ENCODE measurements at regions not wholly inside any gene's neighbourhood (a gene's known extent, or its start where the extent isn't known, plus 50 kb on each side); places are given as distances from the start of the nearest gene placed in this dataset.

DNA sequence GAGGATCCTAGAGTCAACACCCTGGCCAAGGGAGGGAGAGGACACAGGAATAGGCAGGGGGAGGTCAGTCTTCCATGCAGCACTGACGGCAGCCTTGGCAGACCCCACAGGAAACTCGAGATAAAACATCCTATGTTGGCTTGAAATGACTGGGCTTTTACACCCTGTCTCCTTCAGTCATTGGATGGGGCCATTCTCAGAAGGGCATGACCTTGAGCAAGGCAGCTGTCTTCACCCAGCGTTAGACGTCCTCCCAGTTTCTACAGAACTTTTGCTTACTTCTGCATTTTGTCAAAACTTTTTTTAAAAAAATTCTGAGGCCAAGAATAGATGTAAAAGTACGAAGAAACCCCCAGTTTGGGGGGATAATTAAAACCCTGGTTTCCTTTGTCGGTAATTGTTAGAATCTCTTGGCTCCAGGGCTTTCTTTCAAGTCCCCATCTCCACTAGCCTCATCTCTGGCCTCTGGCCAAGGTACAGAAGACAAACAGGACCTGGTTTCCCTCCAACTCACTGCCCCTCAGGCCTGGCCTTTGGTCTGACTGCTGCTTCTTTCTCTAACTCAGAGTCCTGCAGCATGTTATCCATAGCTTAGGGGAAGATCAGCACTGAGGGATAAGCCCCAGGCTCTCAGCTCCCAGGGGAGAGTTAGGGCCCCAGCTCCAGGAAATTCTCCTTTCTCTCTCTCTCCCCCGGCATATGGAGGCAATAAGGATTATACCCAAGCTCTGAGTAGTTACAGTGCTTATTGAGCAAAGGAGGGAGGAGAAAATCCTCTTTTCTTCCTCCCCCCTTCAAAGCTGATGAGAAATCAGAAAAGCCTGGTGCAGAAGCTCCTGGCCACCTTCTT lies 51.6 kb upstream of the KCND3 start:
- WGBS, result 49% methylated on average over 7 of the region's 7 CpGs
- no peaks in the 10 kb centered on the region for H3K27me3 ChIP-seq
- no peaks in the 10 kb centered on the region for H3K9me3 ChIP-seq
- H3K36me3 ChIP-seq, result no peaks in the 10 kb centered on the region
- TF ChIP-seq POLR2A (IDR thresholded peaks at IDR 0.05), result no peak
- TF ChIP-seq, protein P1, sequence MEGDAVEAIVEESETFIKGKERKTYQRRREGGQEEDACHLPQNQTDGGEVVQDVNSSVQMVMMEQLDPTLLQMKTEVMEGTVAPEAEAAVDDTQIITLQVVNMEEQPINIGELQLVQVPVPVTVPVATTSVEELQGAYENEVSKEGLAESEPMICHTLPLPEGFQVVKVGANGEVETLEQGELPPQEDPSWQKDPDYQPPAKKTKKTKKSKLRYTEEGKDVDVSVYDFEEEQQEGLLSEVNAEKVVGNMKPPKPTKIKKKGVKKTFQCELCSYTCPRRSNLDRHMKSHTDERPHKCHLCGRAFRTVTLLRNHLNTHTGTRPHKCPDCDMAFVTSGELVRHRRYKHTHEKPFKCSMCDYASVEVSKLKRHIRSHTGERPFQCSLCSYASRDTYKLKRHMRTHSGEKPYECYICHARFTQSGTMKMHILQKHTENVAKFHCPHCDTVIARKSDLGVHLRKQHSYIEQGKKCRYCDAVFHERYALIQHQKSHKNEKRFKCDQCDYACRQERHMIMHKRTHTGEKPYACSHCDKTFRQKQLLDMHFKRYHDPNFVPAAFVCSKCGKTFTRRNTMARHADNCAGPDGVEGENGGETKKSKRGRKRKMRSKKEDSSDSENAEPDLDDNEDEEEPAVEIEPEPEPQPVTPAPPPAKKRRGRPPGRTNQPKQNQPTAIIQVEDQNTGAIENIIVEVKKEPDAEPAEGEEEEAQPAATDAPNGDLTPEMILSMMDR (IDR thresholded peaks at IDR 0.05), result no peak
- no peak for TF ChIP-seq EP300 (IDR thresholded peaks at IDR 0.05)
- no peak for TF ChIP-seq POLR2AphosphoS5 (IDR thresholded peaks at IDR 0.05)
- H3K4me1 ChIP-seq, result no peaks in the 10 kb centered on the region
- H3K4me3 ChIP-seq, result no peak overlapping the region
- DNase-seq (ENCODE audit: low spot score in 2 of 2), result no peak
- no peak overlapping the region for H3K27ac ChIP-seq

DNA sequence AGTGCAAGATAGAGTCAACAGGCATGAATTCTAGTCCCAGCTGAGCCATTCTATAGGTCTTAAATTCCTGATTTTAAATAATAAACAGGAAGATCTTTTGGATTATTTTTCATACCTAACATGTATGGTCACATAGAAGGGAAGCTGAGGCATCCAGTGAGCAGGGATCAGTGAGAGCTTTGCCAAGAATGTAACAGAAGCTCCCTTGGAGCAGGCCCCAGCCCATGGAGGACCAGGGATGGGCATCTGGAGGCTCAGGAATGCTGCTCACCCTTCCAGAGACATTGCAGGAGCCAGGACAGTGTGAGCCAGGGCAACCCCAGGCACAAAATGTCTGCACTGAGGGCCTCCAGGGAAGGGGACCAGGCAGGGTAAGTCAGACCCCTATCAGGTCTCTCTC lies 54.4 kb upstream of the KCND3 start:
- no peaks in the 10 kb centered on the region for H3K4me1 ChIP-seq
- H3K9me3 ChIP-seq, result no peaks in the 10 kb centered on the region
- TF ChIP-seq POLR2A (IDR thresholded peaks at IDR 0.05) (no peak), EP300 (IDR thresholded peaks at IDR 0.05) (no peak), POLR2AphosphoS5 (IDR thresholded peaks at IDR 0.05) (no peak)
- TF ChIP-seq, protein P1 (IDR thresholded peaks at IDR 0.05), result no peak
- H3K27ac ChIP-seq, result no peak overlapping the region
- DNase-seq (ENCODE audit: low spot score in 2 of 2), result no peak
- no peaks in the 10 kb centered on the region for H3K27me3 ChIP-seq
- no peak overlapping the region for H3K4me3 ChIP-seq
- H3K36me3 ChIP-seq, result no peaks in the 10 kb centered on the region

DNA sequence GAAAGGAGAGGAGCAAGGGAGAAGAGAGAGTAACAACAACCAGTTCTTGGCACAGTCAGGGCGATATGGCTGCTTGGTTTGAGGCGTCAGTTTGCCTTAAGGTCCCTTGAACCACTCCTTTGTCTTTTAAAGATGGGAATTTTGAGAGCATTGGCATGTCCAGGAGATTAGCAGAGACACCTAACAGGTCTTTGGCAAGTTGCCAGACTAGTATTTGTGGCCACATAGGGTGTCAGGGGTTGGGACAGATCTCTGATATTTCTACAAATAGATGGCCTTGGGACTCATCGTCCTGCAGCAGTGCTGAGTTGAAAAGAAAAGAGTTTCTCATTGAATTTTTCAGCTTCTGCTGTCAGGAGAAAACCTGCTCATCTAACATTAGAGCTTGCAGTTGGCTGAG lies 55.3 kb upstream of the KCND3 start:
- DNase-seq (ENCODE audit: low spot score in 2 of 2), result no peak

DNA sequence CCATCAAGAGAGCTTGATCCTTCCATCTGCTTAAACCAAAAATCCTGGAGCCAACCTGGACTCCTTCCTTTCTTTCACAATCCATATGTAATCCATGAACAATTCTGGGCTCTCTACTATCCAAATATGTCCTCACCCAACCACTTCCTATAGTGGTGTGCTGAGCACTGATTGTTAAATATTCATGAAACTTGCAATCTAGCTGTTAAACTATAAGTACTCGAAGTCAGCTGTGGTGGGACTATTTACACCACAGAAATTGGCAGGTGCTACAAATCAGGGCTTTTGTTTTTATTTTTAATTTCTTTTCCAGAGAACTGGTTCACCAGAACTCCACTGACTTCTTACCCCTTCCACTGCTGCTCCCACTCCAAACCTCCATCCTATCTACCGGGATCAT lies 57.2 kb upstream of the KCND3 start:
- TF ChIP-seq POLR2A (IDR thresholded peaks at IDR 0.05) (no peak), POLR2AphosphoS5 (IDR thresholded peaks at IDR 0.05) (no peak), EP300 (IDR thresholded peaks at IDR 0.05) (no peak)
- TF ChIP-seq, protein P1 (IDR thresholded peaks at IDR 0.05), result no peak
- Histone ChIP-seq H3K36me3 (no peaks in the 10 kb centered on the region), H3K27me3 (no peaks in the 10 kb centered on the region), H3K4me3 (no peak overlapping the region), H3K27ac (no peak overlapping the region), H3K9me3 (no peaks in the 10 kb centered on the region), H3K4me1 (no peaks in the 10 kb centered on the region)
- WGBS, result 85% methylated on average over 2 of the region's 2 CpGs
- DNase-seq (ENCODE audit: low spot score in 2 of 2), result no peak

More for the DNA sequence above, 55.3 kb upstream of the KCND3 start:
- Histone ChIP-seq H3K27ac (no peak overlapping the region), H3K27me3 (no peaks in the 10 kb centered on the region), H3K9me3 (no peaks in the 10 kb centered on the region), H3K4me3 (no peak overlapping the region), H3K4me1 (no peaks in the 10 kb centered on the region), H3K36me3 (no peaks in the 10 kb centered on the region)
- 80% methylated on average over 3 of the region's 3 CpGs for WGBS
- no peak for TF ChIP-seq EP300 (IDR thresholded peaks at IDR 0.05)
- no peak for TF ChIP-seq POLR2AphosphoS5 (IDR thresholded peaks at IDR 0.05)
- TF ChIP-seq POLR2A (IDR thresholded peaks at IDR 0.05), result no peak
- TF ChIP-seq, protein P1 (IDR thresholded peaks at IDR 0.05), result no peak

DNA sequence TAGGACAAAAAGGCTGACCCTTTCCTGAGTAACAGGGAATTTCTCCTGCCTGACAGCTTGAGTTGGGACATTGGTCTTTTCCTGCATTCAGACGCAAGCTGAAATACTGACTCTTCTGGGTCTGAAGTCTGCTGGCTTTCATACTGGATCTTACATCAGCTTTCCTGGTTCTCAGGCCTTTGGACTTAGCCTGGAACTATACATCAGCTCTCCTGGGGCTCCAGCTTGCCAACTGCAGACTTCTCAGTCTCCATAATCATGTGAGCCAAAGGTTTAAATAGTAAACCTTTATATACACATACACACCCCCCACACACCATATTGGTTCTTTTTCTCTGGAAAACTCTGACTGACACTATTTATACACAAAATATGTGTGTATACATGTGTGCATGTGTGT lies 59.0 kb upstream of the KCND3 start:
- Histone ChIP-seq H3K36me3 (no peaks in the 10 kb centered on the region), H3K4me3 (no peak overlapping the region), H3K9me3 (no peaks in the 10 kb centered on the region), H3K4me1 (no peaks in the 10 kb centered on the region), H3K27me3 (no peaks in the 10 kb centered on the region), H3K27ac (no peak overlapping the region)
- no peak for TF ChIP-seq EP300 (IDR thresholded peaks at IDR 0.05)
- no peak for TF ChIP-seq POLR2AphosphoS5 (IDR thresholded peaks at IDR 0.05)
- 83% methylated on average over 1 of the region's 1 CpG for WGBS
- DNase-seq (ENCODE audit: low spot score in 2 of 2), result no peak

All from suprapubic skin (tissue), 4 donors.